NCI-H187 treated with DMSO at 0.1 percent for 48 hours (cell line): ENCODE measurements at regions not wholly inside any gene's neighbourhood (a gene's known extent, or its start where the extent isn't known, plus 50 kb on each side); places are given as distances from the start of the nearest gene placed in this dataset.

Experiments
- DNase-seq: peaks from one replicate; lab custom pipeline; 2025; lab: John Stamatoyannopoulos, UW

DNA sequence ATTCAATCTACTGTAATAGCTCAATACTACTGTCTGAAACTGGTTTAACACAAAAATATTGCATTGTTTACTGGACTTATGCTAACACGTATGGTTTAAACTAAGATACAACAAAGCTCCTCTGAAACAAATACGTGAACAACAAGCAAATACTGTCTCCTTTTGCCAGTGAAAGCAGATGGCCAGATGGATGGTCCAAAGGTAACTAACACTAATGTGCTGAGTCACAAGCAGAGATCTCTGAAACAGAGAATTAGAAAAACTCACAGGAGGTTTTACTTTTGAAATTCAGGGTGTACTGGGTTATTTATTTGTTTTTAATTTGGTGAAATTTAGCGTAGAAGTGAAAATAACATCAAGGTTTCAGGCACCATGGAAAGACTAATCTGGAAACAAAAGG lies 124.3 kb upstream of the SOX4 start:
- no peak for DNase-seq

DNA sequence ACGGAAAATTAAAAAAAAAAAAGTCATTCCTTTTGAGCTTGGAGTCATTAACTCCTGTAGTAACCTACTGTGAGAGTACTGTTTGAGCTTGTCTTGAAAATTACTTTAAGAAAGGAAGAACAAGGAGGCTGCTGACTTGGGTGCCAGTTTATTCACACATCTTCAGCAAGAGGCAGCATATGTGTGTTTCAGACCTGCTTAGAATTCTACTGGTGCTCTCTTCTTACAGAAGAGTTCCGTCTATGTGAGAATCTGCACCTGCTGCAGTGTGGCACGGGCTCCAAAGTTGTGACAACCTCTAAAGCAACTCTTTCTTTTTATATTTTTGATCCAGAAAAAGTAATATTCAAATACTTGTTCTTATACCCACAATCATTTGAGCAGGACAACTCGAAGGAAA lies 117.4 kb upstream of the SOX4 start:
- DNase-seq, result no peak

DNA sequence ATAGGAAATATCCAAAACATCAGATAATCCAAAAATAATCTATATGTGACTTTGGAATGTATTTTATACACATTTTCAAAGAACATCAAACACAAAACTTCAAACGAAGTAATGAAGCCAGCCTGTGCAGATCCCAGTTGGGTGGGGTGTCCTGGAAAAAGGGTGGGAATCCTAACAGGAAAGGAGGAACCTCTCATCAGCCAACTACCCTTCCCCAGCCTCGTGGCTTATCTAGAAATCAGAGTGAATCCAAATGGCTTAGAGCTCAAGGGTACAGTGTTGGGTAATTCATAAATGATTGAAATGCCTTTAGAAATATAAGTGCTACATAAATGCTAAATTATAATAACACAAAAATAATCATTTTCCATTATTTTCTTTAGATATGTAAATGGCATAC lies 115.1 kb upstream of the SOX4 start:
- DNase-seq, result no peak

DNA sequence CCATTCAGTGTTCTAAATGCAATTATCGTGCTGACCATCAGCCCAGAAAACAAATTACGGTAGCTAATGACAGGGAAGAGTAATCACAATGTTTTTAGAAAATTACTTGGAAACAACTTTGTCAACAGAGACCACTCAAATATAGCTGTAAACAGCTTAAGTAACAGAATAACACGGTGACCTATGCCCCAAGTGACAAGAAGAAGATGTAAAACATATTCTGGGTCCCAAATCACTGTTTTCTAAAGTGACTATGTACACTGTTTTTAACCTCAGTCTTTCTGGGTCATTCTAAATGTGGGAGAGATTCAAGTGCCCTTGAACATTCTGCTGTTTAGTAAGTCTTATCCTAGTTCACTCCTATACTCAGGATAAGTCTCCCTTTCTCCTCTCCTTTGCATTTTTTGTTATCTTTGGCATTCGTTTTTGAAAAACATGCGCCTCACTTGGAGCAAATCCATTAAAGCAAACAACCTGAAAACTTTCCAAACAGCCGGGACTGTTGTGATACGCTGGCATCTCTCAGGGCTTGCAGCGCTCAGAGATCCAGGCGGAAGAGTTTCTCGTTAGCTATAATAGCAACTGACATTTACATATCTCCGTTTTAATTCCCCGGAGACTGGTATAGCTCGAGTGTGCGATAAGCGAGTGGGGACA lies 114.5 kb upstream of the SOX4 start:
- DNase-seq, result no peak

DNA sequence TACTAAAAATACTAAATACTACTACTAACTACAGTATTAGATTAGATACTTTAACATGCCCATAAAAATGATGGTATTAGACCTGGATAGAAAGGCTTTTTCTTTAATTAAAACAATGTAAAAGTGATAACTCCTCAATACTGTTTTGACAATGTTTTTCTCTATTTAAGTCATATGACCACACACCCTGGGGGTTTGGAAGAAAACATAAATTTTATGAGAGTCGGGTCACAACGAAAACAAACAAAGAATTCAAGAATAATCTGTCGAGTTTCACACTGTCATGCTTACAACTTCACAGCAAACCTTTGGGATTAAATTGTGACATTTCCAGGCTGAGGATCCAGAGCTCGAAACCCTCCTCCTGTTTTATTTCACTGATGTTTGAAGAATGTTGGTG lies 107.4 kb upstream of the SOX4 start:
- no peak for DNase-seq

DNA sequence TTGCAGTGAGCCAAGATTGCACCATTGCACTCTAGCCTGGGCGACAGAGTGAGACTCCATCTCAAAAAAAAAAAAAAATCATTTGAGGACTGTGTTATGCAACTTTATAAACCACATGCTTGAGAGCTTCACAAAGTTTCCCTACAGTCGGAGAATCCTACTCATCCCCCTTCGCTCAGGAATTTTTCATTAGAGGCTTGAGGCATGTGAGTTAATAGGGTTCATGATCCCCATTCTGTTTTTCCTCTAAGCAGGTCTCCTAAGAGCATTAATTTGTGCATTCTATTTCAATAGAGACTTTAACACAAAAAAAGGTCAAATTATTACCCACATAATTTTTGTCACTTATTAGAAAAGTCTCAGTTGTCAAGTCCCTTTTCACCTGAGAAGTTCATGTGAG lies 103.7 kb upstream of the SOX4 start:
- no peak for DNase-seq

DNA sequence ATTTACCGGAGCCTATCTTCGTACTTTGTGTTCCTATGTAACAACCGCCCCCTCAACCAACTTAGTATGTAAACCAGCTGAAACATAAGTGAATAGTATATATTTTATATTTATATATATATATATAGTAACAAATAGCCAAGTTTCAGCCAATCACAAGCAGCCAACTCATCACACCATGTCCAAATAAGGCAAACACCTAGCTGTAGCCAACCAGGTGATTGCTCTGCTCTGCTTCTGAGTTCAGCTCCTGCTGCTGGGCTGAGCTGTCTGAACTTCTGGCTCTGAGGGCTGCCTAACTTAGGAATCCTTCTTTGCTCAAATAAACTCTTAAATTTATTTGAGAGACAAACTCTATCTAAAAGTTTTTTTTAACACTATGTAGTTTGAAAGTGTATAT lies 101.6 kb upstream of the SOX4 start:
- no peak for DNase-seq

DNA sequence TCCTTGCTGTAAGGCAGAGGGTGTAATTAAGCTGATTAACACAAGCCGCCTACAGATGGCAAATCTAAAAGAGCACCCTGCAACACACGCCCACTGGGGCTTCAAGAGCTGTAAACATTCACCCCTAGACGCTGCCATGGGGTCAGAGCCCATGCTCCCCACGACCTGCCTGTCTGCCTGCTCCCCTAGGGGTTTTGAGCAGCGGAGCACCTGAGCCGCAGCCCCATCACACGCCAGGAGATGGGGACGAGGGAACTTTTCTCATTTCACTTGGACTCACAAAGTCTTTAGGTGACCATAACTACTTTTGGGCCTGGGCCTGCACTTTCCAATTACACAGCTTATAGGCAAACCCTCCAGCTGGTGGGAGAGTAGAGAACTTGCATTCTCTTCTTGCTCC lies 99.0 kb upstream of the SOX4 start:
- no peak for DNase-seq

DNA sequence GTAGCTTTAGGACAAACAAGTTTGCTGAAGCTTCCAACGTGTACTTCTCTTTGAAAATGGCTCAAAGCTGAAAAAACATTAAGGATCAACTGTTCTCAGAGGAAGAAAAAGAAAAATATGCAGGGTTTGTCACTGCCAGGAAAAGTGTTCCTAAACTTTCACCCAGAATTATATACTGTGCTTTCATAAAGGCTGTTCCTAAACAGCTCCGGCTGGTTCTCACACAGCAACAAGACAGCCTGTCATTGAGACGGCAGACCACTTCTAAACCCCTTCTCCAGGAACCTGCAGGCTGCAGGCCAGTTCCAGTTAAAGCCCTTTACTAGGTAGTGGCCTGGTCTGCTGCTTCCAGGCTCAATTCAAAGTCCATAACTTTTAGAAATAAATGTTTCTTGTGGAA lies 97.4 kb upstream of the SOX4 start:
- DNase-seq, result no peak

DNA sequence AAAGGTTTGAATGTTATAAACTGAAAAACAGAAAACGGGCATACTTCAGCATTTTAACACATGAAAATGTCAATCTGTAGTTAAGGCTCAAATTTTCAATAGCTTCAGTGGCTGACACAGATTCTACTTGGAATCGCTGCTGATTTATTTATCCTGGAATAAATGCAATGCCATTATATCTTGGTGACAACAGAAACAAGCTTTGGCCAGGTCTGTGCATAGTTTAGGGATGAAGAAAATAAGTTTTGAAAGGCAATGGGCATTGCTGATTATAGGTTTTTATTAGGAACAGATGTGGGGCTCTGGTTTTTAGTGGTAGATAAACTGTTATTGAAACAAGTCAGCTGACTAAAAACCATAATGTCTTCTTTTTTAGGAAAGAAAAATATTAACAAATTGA lies 96.8 kb upstream of the SOX4 start:
- no peak for DNase-seq

DNA sequence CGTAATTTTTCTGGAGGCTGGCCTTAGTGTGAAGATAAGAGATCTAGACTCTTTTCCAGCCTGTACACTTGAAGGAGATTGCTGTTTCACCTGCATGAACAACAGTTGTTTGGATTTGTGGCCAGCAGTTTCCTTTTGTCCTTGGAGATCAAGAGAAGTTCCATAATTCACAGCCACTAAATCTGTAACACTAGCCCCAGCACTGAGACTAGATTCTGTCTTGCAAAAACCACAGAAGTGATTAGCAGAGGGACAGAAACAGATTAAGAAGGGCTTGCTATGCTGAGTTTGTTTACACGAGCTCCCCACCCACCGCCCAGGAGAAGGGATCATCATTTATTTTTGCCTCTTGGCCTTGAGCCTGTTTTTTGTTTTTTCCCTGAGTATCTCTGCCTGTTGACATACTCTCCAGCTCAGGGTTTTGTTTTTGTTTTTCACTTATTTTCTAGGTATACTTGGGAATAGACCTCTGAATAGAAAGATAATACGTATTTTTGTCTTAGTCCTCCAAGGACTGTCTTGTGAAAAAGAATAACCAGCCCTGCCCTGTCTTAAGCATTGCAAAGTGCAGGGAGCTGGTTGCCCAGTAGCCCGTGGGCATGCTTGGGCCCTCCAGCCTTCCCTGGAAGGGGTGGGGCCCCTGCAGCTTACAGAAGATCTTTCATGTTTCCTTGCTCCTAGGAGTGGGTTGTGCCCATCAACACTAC lies 93.1 kb upstream of the SOX4 start:
- DNase-seq, result peak; percentile 46

DNA sequence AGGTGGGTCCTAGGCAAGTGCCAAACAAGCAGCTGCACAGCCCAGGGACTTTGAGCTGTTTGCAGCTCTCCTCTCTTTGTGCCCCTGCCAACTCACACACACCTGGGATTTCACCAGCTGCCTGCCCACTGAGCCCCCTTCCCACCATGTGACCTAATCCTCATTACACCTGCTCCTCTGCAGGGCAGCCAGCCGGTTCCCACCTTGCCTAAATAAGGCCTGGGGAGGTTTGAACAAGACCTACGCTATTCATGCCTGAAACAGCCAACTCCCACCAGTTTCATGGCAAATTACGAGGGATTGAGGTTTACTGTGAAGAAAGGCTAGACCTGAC lies 92.6 kb upstream of the SOX4 start:
- DNase-seq, result peak; percentile 20

DNA sequence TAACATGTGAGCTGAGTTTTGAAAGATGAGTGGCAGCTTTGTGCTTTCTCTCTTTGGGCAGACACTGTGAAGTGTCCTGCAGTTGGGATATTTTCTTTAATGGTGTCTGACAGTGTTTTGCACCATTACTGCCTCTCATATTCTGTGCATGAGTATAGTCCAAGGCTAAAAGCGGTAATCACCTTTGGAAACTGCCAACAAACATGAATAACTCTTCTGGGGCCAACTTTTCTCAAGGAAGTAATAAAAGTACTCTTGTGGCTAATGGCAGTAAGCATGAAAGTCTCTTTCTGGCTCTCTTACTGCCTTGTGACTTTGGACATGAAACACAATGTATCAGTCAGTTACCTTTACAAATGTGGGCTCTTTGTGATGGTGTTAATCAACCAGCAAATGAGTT lies 91.7 kb upstream of the SOX4 start:
- no peak for DNase-seq

DNA sequence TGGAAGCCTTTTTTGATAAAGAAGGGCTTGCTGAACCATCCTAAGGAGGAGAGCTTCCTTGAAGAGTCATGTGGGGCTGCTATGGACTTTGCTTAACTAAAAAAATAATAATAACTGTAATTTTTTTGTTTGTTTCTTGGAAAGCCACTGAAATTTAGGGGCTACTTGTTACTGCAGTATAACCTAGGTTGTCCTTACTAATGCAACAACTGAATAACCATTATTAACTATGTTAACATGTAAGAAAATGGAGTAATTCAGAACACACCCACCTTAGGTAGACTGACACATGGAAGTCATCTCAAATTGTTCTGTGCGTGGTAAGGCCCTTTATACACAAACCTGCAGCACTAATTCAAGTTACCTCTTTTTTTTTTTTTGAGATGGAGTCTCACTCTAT lies 90.9 kb upstream of the SOX4 start:
- no peak for DNase-seq

DNA sequence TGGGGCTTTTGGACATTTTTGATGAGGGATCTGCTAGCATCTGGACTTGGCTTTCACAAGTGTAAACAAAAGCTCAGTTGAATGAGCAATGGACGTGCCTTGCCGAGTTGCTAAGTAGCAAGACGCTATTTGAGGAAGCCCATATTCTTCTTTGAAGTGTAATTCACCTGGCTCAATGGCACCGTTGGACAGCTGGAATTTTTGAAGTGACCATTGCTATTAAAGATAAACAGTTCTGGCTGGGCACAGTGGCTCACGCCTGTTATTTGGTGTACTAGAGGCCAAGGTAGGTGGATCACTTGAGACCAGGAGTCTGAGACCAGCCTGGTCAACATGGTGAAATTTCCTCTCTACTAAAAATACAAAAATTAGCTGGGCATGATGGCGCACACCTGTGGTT lies 88.8 kb upstream of the SOX4 start:
- DNase-seq, result no peak

DNA sequence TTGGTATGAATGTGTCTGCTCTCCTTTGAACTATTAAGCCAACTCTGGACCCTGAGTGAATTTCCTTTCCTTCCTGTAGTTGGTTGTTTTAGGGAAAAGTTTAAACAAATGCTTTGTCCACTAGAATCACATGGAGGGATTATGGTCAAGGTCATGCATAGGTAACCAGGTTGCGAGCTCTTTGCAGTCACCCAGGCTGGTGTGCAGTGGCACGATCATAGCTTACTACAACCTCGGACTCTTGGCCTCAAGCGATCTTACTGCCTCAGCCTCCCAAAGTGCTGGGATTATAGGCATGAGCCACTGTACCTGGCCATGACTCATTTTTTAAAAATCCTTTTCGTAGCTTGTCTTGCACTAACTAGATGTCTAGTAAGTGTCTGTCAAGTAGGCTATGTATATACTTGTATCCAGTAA lies 88.0 kb upstream of the SOX4 start:
- no peak for DNase-seq

DNA sequence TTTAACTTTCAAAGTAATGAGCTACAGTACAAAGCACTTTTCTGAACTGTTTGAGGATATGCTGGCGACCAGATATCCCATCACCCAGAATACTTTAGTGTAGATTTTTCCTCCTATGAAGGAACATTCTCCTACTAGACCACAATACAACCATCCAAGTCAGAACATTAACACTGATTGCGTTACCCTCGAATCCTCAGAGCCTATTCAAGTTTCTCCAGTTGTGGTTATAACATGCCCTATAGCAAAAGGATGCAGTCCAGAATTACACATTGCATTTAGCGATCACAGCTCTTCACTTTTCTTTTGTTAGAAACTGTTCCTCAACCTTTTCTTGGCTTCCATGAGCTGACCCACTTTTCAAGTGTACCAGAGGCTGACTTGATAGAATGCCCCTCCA lies 87.4 kb upstream of the SOX4 start:
- DNase-seq, result no peak

DNA sequence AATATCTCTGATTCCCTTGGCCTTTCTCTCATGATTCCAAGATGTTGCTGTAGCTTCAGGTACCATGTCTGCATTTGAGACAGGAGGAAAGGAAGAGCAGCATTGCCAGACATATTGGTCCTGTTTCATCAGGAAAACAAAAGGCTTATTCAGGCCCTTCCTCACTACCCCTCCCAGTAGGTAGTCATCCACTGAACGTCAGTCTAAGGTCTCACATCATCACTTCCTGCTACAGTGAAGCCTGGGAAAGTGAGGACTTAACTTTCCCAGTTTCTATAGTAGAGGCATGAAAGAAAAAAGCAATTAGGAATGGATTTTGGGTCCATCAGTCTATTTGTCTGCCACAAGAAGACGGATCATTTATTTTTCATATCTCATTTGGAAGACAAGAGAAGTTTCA lies 85.7 kb upstream of the SOX4 start:
- DNase-seq, result no peak

DNA sequence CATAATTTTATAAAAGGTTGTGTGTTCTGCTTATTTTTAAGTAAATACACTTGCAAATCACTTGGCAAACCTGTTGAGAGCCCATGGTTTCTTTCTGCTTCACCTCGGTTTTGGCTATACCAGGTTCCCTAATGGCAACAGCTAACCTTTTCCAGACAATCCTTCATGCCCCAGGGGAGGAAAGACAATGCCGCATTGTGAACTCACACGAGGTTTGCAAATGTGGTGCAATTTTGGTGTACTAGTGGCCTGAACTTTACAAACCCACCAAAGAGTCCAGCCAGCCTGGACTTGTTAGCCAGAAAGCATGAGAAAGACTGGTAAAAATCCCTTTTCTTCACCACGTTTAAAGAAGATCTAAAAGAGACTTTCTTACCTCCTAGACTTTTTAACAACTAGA lies 84.8 kb upstream of the SOX4 start:
- DNase-seq, result no peak

DNA sequence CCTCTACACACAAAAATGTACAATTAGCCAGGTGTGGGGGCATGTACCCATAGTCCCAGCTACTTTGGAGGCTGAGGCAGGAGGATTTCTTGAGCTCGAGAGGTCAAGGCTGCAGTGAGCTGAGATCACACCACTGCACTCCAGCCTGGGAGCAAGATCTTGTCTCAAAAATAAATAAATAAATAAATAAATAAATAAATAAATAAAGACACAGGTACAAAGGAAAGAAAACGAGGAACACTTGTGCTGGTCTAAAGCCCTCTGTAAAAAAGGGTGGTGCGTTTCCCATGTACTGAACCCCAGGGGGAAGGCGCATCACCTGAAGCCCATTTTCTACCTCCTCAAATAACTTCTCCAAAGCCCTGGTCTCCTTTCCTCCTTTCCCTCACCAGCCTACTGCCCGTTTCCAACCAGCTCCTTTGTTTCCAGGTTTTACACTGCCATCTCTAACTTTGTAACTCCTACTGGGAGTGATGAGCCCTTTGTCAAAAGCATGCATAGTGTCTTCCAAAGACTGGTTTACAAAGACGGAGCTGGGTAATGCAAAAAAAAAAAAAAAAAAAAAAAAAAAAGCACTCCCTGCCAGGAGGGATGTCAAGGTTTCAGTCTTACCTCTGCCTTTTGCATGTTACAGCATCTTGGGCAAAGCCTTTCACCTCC lies 81.5 kb upstream of the SOX4 start:
- no peak for DNase-seq

DNA sequence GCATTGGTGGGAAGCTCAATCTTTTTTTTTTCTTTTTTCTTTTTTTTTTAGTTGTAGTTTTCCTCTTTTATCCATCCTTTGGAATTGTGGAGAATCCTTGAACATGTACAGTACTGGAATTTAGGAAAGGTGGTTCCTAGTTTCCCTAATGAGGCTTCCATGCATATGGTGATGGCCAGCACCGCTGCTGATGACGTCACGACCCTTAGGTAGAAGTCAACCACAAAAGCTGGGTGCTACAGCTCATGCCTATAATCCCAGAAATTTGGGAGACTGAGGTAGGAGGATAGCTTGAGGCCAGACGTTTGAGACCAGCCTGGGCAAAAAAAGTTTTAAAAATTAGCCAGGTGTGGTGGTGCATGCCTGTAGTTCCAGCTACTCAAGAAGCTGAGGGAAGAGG lies 79.3 kb upstream of the SOX4 start:
- DNase-seq, result no peak

DNA sequence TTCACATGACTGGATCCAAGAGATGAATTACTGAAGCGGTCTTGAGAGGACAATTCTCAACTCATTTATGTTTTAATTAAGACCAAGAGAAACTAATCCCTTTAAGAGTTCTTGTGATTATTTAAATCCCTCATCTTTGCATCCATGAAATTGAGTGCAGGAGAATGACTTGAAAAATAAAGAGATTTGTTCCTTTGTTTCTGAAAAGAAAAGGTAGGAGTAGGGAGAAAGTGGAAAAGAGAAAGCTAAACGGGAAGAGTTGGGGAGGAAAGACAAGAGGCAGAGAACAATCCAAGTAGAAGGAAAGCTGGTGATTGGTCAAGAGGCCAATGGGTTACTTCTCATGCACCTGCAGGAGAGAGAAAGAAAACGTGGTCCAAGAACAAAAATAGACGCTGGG lies 75.2 kb upstream of the SOX4 start:
- no peak for DNase-seq

DNA sequence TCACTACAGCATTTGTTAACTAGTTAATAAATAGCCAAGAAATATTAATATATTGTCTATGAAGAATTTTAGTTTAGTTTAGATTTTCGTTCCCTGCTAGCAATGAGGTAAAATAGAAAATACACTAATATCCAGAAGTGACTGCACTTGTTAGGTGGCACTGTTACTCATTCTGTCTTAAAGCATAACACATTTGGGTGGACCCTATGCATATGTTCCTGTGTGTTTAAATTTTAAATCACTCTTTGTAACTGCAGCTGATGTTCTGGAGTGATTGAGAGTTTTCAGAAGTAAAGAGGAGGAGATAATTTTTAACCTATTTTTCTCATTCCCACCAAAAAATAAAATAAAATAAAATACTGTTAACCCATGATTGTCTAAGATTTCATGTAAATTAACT lies 73.9 kb upstream of the SOX4 start:
- no peak for DNase-seq

DNA sequence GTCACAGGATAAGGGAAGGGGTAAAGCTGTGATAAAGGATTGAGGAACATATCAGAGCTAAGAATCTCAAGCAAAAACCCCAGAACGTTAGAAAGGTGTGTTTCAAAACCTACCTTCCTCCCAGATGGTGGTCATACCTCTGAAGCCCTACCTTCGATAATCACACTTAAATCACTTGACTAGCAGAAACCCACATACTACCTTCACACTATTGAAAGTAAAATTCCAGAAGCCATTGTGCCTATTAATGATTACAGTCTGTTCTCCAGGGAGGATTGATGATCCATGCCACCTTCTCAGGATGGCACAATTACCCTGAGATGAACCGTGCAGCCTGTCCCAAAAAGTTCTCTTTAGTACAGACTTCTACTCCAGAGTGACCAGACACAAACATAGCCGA lies 72.3 kb upstream of the SOX4 start:
- DNase-seq, result no peak
